ENCODE measurements at regions not wholly inside any gene's neighbourhood (a gene's known extent, or its start where the extent isn't known, plus 50 kb on each side); places are given as distances from the start of the nearest gene placed in this dataset.
"Not testable (repeated sequence)": the region's sequence is repeated elsewhere in the genome, so short reads cannot be mapped to it uniquely, and the experiment has no call there.

- DNase-seq; H3K9ac ChIP-seq (ENCODE audit: low read depth in 2 of 2, low read length in 2 of 2); H3K27ac ChIP-seq; H3K27me3 ChIP-seq; intact Hi-C loops (cut with DNase I); H3K36me3 ChIP-seq; H3K4me1 ChIP-seq; H3K4me3 ChIP-seq; H3K9me3 ChIP-seq: not testable (repeated sequence)
Observed at GRCh38 chr16:18190179-18190578, 146.4 kb downstream of the NPIPA8 start.

DNA sequence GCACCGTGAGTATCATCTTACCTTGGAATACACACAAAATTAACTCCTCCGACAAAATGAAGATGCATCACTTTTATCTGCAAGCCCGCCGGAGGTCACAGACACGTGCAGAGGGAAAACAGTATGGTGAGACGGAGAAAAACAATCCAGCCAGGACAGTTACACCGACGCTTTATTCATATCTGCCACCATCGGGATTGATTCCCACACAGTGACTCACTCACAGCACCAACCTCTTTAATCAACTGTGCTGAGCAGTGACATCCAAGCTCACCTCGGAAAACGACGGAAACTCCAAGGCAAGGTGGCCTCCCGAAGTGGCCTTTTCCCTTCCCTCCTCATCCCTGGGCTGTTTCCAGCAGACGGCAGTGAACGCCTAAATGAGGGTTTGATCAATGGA is 151.8 kb downstream of the NPIPA8 start:
- H3K4me1 ChIP-seq; H3K4me3 ChIP-seq; H3K9ac ChIP-seq (ENCODE audit: low read depth in 2 of 2, low read length in 2 of 2); DNase-seq; H3K9me3 ChIP-seq; H3K36me3 ChIP-seq; H3K27ac ChIP-seq; H3K27me3 ChIP-seq; intact Hi-C loops (cut with DNase I): not testable (repeated sequence)

DNA sequence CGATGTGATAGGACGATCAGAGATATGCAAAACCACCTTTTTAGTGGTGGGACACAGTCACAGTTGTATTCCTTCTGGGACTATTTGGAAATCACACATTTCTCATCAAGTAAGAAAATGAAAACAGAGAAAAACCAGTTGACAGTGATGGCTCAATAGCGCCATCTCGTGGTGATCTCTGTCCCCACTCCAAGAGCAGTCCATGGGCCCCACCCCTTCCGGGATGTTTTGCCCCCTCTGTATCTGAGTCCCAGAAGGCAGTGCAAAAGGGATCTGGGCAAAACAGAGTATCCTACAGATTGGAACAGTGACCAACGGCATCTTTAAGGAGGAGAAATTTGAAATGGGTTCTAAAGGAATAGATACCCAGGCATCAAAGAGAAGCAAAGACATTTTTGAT is 155.5 kb downstream of the NPIPA8 start:
- H3K27me3 ChIP-seq; intact Hi-C loops (cut with DNase I); H3K36me3 ChIP-seq; DNase-seq; H3K9ac ChIP-seq (ENCODE audit: low read depth in 2 of 2, low read length in 2 of 2); H3K4me3 ChIP-seq; H3K4me1 ChIP-seq; H3K27ac ChIP-seq; H3K9me3 ChIP-seq: not testable (repeated sequence)
- TF ChIP-seq, protein P1, sequence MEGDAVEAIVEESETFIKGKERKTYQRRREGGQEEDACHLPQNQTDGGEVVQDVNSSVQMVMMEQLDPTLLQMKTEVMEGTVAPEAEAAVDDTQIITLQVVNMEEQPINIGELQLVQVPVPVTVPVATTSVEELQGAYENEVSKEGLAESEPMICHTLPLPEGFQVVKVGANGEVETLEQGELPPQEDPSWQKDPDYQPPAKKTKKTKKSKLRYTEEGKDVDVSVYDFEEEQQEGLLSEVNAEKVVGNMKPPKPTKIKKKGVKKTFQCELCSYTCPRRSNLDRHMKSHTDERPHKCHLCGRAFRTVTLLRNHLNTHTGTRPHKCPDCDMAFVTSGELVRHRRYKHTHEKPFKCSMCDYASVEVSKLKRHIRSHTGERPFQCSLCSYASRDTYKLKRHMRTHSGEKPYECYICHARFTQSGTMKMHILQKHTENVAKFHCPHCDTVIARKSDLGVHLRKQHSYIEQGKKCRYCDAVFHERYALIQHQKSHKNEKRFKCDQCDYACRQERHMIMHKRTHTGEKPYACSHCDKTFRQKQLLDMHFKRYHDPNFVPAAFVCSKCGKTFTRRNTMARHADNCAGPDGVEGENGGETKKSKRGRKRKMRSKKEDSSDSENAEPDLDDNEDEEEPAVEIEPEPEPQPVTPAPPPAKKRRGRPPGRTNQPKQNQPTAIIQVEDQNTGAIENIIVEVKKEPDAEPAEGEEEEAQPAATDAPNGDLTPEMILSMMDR (IDR thresholded peaks at IDR 0.05): peak; percentile 16

DNA sequence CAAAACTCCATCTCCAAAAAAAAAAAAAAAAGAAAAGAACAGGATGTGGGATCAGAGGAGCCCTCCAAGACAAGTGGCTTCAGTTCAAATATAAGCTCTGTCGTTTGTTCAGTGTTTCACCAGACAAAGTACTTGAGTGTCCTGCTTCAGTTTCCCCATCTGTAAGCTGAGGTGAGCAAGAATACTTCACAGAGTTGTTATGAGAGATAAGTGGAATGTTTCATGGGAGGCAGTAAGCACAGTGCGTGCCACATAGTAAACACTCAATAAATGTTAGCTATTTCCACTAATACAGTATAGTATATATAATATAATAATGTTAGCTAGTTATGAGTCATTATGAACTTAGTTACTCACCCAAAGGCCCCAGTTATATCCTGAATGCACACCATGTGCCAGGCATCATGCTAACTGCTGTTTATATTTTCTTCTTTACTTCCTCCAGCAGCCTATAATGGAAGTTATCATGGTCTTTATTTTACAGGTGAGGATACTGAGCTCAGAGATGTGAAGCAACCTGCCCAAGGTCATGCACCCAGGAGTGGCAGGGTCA is 162.5 kb downstream of the NPIPA8 start:
- H3K4me3 ChIP-seq; H3K27ac ChIP-seq; H3K4me1 ChIP-seq; H3K36me3 ChIP-seq; intact Hi-C loops (cut with DNase I); DNase-seq; H3K9me3 ChIP-seq; H3K27me3 ChIP-seq; H3K9ac ChIP-seq (ENCODE audit: low read depth in 2 of 2, low read length in 2 of 2): not testable (repeated sequence)

GRCh38 chr16:18162293-18162692 is 174.2 kb downstream of the NPIPA8 start:
- intact Hi-C loops (cut with DNase I); H3K27ac ChIP-seq; DNase-seq; H3K9me3 ChIP-seq; H3K4me1 ChIP-seq; H3K4me3 ChIP-seq; H3K27me3 ChIP-seq; H3K36me3 ChIP-seq; H3K9ac ChIP-seq (ENCODE audit: low read depth in 2 of 2, low read length in 2 of 2): not testable (repeated sequence)

- H3K27ac ChIP-seq; H3K4me3 ChIP-seq; intact Hi-C loops (cut with DNase I); H3K4me1 ChIP-seq; H3K9ac ChIP-seq (ENCODE audit: low read depth in 2 of 2, low read length in 2 of 2); H3K27me3 ChIP-seq; DNase-seq; H3K36me3 ChIP-seq; H3K9me3 ChIP-seq: not testable (repeated sequence)
Observed at GRCh38 chr16:18161224-18161623, 175.3 kb downstream of the NPIPA8 start.

DNA sequence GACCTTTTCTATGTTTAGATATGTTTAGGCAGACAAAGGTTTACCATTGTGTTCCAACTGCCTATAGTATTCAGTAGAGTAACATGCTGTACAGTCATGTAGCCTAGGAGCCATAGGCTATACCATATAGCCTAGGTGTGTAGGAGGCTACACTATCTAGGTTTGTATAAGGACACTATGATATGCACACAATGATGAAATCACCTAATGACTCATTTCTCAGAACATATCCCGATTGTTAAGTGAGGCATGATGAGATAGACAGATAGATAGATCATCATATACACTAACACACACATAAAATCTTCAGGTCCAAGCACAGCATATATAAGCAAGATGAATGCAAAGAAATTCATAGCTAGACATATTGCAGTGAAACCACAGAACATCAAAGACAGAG is 177.4 kb downstream of the NPIPA8 start:
- H3K27ac ChIP-seq; H3K4me1 ChIP-seq; H3K9ac ChIP-seq (ENCODE audit: low read depth in 2 of 2, low read length in 2 of 2); intact Hi-C loops (cut with DNase I); H3K27me3 ChIP-seq; H3K4me3 ChIP-seq; DNase-seq; H3K9me3 ChIP-seq; H3K36me3 ChIP-seq: not testable (repeated sequence)

- H3K27me3 ChIP-seq; intact Hi-C loops (cut with DNase I); H3K27ac ChIP-seq; H3K4me3 ChIP-seq; H3K4me1 ChIP-seq; H3K36me3 ChIP-seq; H3K9me3 ChIP-seq; DNase-seq; H3K9ac ChIP-seq (ENCODE audit: low read depth in 2 of 2, low read length in 2 of 2): not testable (repeated sequence)
Observed at GRCh38 chr16:18157854-18158253, 178.7 kb downstream of the NPIPA8 start.

- H3K27me3 ChIP-seq; H3K9me3 ChIP-seq; intact Hi-C loops (cut with DNase I); H3K9ac ChIP-seq (ENCODE audit: low read depth in 2 of 2, low read length in 2 of 2); H3K4me3 ChIP-seq; H3K27ac ChIP-seq; H3K4me1 ChIP-seq; H3K36me3 ChIP-seq; DNase-seq: not testable (repeated sequence)
Observed at GRCh38 chr16:18152832-18153231, 183.7 kb downstream of the NPIPA8 start.

- DNase-seq; intact Hi-C loops (cut with DNase I); H3K4me3 ChIP-seq; H3K36me3 ChIP-seq; H3K9ac ChIP-seq (ENCODE audit: low read depth in 2 of 2, low read length in 2 of 2); H3K27me3 ChIP-seq; H3K27ac ChIP-seq; H3K9me3 ChIP-seq; H3K4me1 ChIP-seq: not testable (repeated sequence)
Observed at GRCh38 chr16:18148132-18148531, 188.4 kb downstream of the NPIPA8 start.

DNA sequence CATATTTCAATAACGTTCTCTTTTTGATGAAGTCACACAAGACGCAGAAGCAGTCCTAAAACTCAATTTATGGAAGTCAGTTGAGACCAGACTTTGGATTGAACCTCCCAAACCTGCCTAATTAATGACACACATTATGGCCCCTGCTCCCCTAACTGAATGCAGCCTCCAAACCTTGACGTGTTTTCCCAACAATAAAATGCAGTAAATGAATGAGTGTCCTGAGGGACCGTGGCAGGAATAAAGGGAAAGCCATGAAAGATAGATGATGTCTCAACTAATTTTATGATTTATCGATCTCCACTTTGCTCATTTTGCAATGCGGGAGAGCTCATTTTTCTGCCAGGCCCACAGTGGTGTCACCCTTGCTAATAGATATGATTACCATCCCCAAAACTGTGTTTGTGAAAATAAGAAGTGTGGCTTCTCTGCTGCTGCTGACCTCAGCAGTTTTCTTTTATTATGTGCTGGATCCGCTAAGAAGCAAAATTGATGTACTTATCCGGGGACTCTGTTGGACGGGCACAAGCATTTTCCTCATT is 189.9 kb downstream of the NPIPA8 start:
- H3K9ac ChIP-seq (ENCODE audit: low read depth in 2 of 2, low read length in 2 of 2); H3K9me3 ChIP-seq; DNase-seq; H3K27me3 ChIP-seq; H3K4me1 ChIP-seq; H3K36me3 ChIP-seq; intact Hi-C loops (cut with DNase I); H3K4me3 ChIP-seq; H3K27ac ChIP-seq: not testable (repeated sequence)

DNA sequence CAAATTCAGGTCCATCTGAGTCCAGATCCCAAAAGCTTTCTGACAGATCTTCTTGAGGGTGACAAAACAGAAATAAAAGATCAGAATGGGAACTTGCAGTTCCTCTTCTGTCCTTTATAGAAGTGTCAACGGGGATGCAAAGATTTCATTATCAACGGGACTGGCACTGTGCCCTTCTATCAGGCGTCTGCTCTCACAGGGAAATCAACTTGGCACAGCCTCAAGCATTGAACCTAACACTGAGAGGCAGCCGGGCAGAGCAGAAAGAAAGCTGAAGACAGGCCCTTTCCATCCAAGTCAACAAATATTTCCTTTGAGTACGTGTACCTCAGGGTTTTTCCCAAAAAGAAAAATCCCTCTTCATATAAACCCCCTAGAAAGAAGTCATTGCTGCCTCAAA is 194.5 kb downstream of the NPIPA8 start:
- H3K27ac ChIP-seq; H3K27me3 ChIP-seq; H3K9ac ChIP-seq (ENCODE audit: low read depth in 2 of 2, low read length in 2 of 2); H3K4me1 ChIP-seq; DNase-seq; H3K9me3 ChIP-seq; H3K36me3 ChIP-seq; H3K4me3 ChIP-seq; intact Hi-C loops (cut with DNase I): not testable (repeated sequence)

DNA sequence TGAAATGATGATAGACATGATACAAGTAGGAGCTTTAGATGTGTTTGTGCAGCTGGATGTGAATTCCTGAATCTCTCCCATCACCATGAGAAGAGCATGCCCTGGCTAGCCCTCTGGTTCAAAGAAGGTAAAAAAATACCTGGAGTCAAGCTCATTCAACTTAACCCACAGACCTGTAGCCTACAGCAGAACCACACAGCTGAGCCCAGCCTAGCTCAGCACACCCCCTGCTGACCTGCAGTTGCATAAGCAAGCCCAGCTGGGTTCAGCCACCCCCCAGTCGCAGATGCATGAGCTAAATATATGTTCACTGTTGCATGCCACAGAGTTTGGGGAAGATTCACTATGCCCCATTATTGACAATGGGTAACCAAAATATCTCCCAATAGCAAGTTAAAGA is 200.2 kb downstream of the NPIPA8 start:
- intact Hi-C loops (cut with DNase I); H3K9me3 ChIP-seq; H3K4me3 ChIP-seq; H3K27me3 ChIP-seq; DNase-seq; H3K9ac ChIP-seq (ENCODE audit: low read depth in 2 of 2, low read length in 2 of 2); H3K4me1 ChIP-seq; H3K27ac ChIP-seq; H3K36me3 ChIP-seq: not testable (repeated sequence)
